Dendritic cell treated with granulocyte-macrophage colony-stimulating factor and Interleukin-4, amounts not matched to agents 40 ng/mL and 50 ng/mL, for 4 days (primary cell): ENCODE measurements at regions not wholly inside any gene's neighbourhood (a gene's known extent, or its start where the extent isn't known, plus 50 kb on each side); places are given as distances from the start of the nearest gene placed in this dataset.

ENCODE experiments used
- H3K27ac Mint-ChIP-seq: one replicate; pipeline ENCODE4 v1.8.0; 2022; ENCODE audit warnings: mild to moderate bottlenecking, mixed read lengths
- H3K27me3 Mint-ChIP-seq: one replicate; pipeline ENCODE4 v1.8.0; 2022; ENCODE audit warnings: mild to moderate bottlenecking, mixed read lengths
- H3K36me3 Mint-ChIP-seq: one replicate; pipeline ENCODE4 v1.8.0; 2022; ENCODE audit warnings: low read depth, mixed read lengths
- H3K4me1 Mint-ChIP-seq: one replicate; pipeline ENCODE4 v1.8.0; 2022; ENCODE audit warnings: low read depth, mixed read lengths
- H3K4me3 Mint-ChIP-seq: one replicate; pipeline ENCODE4 v1.8.0; 2022; ENCODE audit warnings: mild to moderate bottlenecking, moderate library complexity, mixed read lengths
- H3K9me3 Mint-ChIP-seq: one replicate; pipeline ENCODE4 v1.8.0; 2022; ENCODE audit warnings: mixed read lengths
- intact Hi-C: fragments of 100-400 bp; cut with micrococcal nuclease; formaldehyde crosslinking; loops from one replicate; pipeline ENCODE4 v1.15.0; 2022

GRCh38 chr22:47250995-47251765, 488.7 kb downstream of the TBC1D22A start:
- Mint-ChIP-seq H3K4me1 (no peaks in the 10 kb centered on the region), H3K4me3 (no peak overlapping the region), H3K9me3 (peaks cover 12% of the 10 kb centered on the region), H3K36me3 (no peaks in the 10 kb centered on the region), H3K27me3 (no peaks in the 10 kb centered on the region), H3K27ac (no peak overlapping the region)
- intact Hi-C loops = no loop called here

DNA sequence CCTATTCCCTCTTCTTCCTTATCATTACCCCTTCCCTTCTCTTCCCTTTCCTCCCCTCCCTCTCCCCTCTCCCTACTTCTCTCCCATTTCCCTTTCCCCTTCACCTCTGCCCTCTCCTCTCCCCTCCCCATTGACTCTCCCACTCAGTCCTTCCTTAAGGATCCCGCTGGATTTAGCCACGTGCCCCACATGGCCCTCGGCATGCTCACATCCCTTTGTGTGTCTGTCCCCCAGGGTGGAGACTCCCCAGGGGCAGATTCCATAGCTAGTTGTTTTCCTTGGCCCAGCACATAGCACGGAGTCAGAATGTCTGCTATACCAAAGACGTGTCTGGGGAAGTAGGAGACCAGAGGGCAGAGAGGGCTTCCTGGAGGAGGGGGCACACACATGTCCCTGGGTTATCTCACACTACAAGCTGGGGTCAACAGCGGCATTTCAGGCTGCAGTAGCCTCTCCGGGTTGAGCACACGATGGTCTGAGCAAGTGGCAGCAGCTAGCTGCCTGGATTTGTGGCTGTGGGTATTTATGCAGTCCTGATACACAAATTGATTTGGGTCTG, 487.0 kb downstream of the TBC1D22A start:
- H3K36me3 Mint-ChIP-seq = no peaks in the 10 kb centered on the region
- intact Hi-C loops = no loop called here
- H3K27ac Mint-ChIP-seq = no peak overlapping the region
- no peaks in the 10 kb centered on the region for H3K4me1 Mint-ChIP-seq
- H3K27me3 Mint-ChIP-seq = no peaks in the 10 kb centered on the region
- H3K4me3 Mint-ChIP-seq = no peak overlapping the region
- peaks cover 12% of the 10 kb centered on the region for H3K9me3 Mint-ChIP-seq

DNA sequence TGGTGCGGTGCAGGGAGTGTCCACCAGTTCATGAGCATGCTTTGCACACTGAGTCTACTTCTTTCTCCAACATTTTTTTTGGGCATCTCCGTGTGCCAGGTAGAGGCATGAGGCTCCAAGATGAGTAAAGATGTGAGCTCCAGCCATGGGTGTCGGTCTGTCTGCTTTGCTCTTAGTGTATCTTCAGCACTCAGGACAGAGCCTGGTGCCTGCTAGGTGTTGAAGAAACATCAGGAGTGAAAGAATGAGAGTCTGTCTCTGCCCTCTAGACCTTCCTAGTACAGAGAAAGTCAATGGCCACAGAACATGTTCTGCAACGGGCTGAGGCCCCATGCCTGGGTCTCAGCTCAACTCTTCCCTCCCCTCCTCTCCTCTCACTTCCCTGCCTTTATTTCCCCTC, 486.5 kb downstream of the TBC1D22A start:
- intact Hi-C loops = no loop called here
- peaks cover 12% of the 10 kb centered on the region for H3K9me3 Mint-ChIP-seq
- no peaks in the 10 kb centered on the region for H3K36me3 Mint-ChIP-seq
- no peaks in the 10 kb centered on the region for H3K4me1 Mint-ChIP-seq
- H3K4me3 Mint-ChIP-seq = no peak overlapping the region
- peaks cover 1% of the 10 kb centered on the region for H3K27me3 Mint-ChIP-seq
- no peak overlapping the region for H3K27ac Mint-ChIP-seq

DNA sequence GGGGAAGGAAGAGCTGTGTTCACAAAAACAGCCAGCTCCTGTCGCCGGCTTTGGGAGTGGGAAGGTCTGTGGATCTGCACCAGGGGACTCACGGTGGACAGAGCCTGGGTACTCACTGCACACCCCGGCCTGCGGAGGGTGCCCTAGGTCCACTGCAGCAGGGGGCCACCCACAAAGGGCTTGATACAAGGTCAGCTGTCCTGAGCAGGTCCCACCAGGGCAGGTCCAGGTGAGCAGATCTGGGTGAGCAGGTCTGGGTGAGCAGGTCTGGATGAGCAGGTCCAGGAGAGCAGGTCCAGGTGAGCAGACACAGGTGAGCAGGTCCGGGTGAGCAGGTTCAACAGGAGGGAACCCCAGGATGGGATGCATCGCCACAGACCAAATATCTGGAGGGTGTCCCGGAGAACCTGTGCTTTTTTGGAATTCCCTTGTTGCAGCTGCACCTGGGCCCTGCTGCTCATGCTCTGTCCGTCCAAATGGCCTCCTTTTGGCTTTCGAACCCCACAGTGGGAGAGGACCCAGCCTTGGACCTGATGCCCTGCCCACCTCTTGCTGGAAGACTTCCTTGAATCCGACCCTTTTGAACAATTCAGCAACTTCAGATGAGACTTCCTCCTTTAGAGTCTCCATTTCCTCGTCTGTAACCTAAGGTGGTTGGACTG, 485.3 kb downstream of the TBC1D22A start:
- Mint-ChIP-seq H3K36me3 (no peaks in the 10 kb centered on the region), H3K9me3 (peaks cover 19% of the 10 kb centered on the region), H3K27me3 (peaks cover 3% of the 10 kb centered on the region), H3K4me3 (no peak overlapping the region), H3K4me1 (no peaks in the 10 kb centered on the region), H3K27ac (no peak overlapping the region)
- intact Hi-C loops = no loop called here

- H3K36me3 Mint-ChIP-seq = no peaks in the 10 kb centered on the region
- no peak overlapping the region for H3K4me3 Mint-ChIP-seq
These were observed 483.3 kb downstream of the TBC1D22A start for GRCh38 chr22:47245786-47246185.

GRCh38 chr22:47245286-47245685, 482.8 kb downstream of the TBC1D22A start:
- no peak overlapping the region for H3K4me3 Mint-ChIP-seq
- H3K4me1 Mint-ChIP-seq = no peaks in the 10 kb centered on the region
- H3K9me3 Mint-ChIP-seq = peaks cover 19% of the 10 kb centered on the region
- no peaks in the 10 kb centered on the region for H3K36me3 Mint-ChIP-seq
- H3K27ac Mint-ChIP-seq = no peak overlapping the region
- H3K27me3 Mint-ChIP-seq = peaks cover 3% of the 10 kb centered on the region
- intact Hi-C loops = no loop called here

More at GRCh38 chr22:47245786-47246185, 483.3 kb downstream of the TBC1D22A start:
- Mint-ChIP-seq H3K27ac (no peak overlapping the region), H3K27me3 (peaks cover 3% of the 10 kb centered on the region), H3K9me3 (peaks cover 19% of the 10 kb centered on the region), H3K4me1 (no peaks in the 10 kb centered on the region)
- intact Hi-C loops = no loop called here

GRCh38 chr22:47240116-47240515, 477.7 kb downstream of the TBC1D22A start:
- H3K9me3 Mint-ChIP-seq = peaks cover 7% of the 10 kb centered on the region
- no peak overlapping the region for H3K4me3 Mint-ChIP-seq
- H3K27ac Mint-ChIP-seq = no peak overlapping the region

DNA sequence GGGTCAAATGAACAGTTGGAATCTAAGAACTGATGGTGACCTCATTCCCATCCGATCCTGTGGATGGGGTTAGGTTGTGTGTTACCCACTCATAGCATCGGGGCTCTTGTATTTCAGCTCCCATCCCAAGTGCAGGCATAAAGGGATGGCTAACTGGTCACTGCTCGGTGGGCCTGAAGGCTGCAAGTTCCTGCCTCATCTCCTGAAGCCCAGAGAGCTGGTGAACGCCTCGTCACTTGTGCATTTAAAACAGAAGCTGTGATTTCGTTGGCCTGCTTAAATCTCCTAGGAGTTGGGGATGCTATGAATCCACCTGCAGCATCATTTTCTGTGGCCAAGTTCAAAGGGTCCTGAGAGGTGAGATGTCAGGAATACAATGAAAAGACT, 477.0 kb downstream of the TBC1D22A start:
- no peak overlapping the region for H3K27ac Mint-ChIP-seq
- H3K4me1 Mint-ChIP-seq = no peaks in the 10 kb centered on the region
- H3K4me3 Mint-ChIP-seq = no peak overlapping the region
- peaks cover 4% of the 10 kb centered on the region for H3K27me3 Mint-ChIP-seq
- intact Hi-C loops = no loop called here
- no peaks in the 10 kb centered on the region for H3K36me3 Mint-ChIP-seq
- peaks cover 7% of the 10 kb centered on the region for H3K9me3 Mint-ChIP-seq

More at GRCh38 chr22:47240116-47240515, 477.7 kb downstream of the TBC1D22A start:
- intact Hi-C loops = no loop called here
- H3K36me3 Mint-ChIP-seq = no peaks in the 10 kb centered on the region
- H3K27me3 Mint-ChIP-seq = peaks cover 4% of the 10 kb centered on the region
- no peaks in the 10 kb centered on the region for H3K4me1 Mint-ChIP-seq

- H3K4me3 Mint-ChIP-seq = no peak overlapping the region
- H3K4me1 Mint-ChIP-seq = no peaks in the 10 kb centered on the region
- H3K36me3 Mint-ChIP-seq = no peaks in the 10 kb centered on the region
- no peak overlapping the region for H3K27ac Mint-ChIP-seq
- H3K9me3 Mint-ChIP-seq = peaks cover 8% of the 10 kb centered on the region
- intact Hi-C loops = no loop called here
- peaks cover 3% of the 10 kb centered on the region for H3K27me3 Mint-ChIP-seq
These were observed 476.4 kb downstream of the TBC1D22A start for GRCh38 chr22:47238690-47239473.

- Mint-ChIP-seq H3K27me3 (peaks cover 2% of the 10 kb centered on the region), H3K4me1 (no peaks in the 10 kb centered on the region), H3K4me3 (no peak overlapping the region), H3K36me3 (no peaks in the 10 kb centered on the region), H3K27ac (no peak overlapping the region), H3K9me3 (peaks cover 13% of the 10 kb centered on the region)
- intact Hi-C loops = no loop called here
These were observed 475.5 kb downstream of the TBC1D22A start for GRCh38 chr22:47237890-47238480.

- Mint-ChIP-seq H3K4me3 (no peak overlapping the region), H3K36me3 (no peaks in the 10 kb centered on the region), H3K4me1 (no peaks in the 10 kb centered on the region), H3K27me3 (peaks cover 2% of the 10 kb centered on the region), H3K27ac (no peak overlapping the region), H3K9me3 (peaks cover 14% of the 10 kb centered on the region)
- intact Hi-C loops = no loop called here
These were observed 474.3 kb downstream of the TBC1D22A start for GRCh38 chr22:47236718-47237117.

GRCh38 chr22:47236161-47236560, 473.7 kb downstream of the TBC1D22A start:
- Mint-ChIP-seq H3K36me3 (no peaks in the 10 kb centered on the region), H3K9me3 (peaks cover 14% of the 10 kb centered on the region), H3K4me1 (no peaks in the 10 kb centered on the region), H3K27ac (no peak overlapping the region), H3K27me3 (peaks cover 2% of the 10 kb centered on the region), H3K4me3 (no peak overlapping the region)
- intact Hi-C loops = no loop called here

DNA sequence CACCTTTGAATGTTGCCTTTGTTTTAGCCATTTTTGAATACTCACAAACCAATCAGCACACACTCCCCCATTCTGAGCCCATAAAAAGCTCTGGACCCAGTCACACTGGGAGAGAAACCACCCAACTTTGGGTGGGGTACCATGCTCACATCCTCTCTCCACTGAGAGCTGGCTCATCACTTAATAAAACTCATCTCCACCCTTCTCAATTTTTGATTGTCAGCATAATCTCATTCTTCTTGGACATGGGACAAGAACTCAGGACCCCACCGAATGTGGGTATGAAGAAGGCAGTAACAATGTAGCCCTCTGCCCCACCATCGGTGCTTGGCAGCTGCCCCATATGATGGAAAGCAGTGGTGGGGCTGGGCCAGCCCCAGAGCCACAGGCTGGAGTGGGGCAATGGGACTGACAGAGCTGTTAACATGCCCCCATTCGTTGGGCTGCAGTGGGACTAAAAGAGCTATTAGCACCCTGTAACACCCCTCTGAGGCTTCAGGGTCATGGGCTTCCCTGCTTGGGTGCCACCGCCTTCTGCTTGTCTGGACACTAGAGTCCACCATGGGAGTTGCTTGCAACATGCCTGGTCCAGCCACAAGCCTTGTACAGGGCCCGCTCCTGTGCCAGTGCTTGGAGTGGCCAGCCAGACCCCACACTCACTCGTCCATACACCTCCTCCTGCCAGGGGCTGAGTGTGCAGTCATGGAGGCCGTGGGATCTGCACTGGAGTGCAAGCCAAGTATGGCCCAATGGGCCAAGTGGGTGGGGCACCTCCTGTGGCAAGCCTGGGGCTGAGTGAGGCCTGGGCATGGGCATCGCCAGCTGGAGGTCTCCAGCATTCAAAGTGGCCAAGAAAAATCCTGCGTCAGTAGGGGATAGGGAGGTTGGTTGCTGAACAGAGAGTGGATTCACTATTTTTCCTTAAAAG, 471.1 kb downstream of the TBC1D22A start:
- Mint-ChIP-seq H3K4me1 (no peaks in the 10 kb centered on the region), H3K27ac (no peak overlapping the region)
- intact Hi-C loops = no loop called here

More for the DNA sequence above, 471.1 kb downstream of the TBC1D22A start:
- Mint-ChIP-seq H3K4me3 (no peak overlapping the region), H3K27me3 (peaks cover 2% of the 10 kb centered on the region), H3K36me3 (no peaks in the 10 kb centered on the region), H3K9me3 (peaks cover 14% of the 10 kb centered on the region)
